ENCODE measurements at regions not wholly inside any gene's neighbourhood (a gene's known extent, or its start where the extent isn't known, plus 50 kb on each side); places are given as distances from the start of the nearest gene placed in this dataset.
A peak's percentile ranks its signal among the peaks of the same experiment; 100 is the strongest.

DNA sequence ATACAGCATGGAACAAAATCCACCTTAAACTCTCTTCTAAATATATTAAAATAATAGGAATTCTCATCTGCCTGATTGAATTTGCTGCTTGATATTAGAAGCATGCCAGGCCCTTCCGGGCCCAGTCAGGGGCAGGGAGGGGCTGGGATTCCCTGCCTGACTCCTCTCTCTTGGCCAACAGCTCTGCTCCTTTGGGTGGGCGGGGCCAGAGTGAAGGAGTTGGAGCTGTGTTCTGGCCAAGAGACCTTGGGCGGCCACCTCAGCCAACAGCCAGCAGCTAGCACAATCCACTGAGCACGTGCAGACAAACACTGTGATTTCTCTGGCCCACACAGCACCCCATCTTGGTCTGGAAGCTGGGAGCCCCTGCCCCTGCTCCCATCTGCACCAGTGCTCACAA, 140.3 kb downstream of the PJA1 start:
- no peak for DNase-seq

DNA sequence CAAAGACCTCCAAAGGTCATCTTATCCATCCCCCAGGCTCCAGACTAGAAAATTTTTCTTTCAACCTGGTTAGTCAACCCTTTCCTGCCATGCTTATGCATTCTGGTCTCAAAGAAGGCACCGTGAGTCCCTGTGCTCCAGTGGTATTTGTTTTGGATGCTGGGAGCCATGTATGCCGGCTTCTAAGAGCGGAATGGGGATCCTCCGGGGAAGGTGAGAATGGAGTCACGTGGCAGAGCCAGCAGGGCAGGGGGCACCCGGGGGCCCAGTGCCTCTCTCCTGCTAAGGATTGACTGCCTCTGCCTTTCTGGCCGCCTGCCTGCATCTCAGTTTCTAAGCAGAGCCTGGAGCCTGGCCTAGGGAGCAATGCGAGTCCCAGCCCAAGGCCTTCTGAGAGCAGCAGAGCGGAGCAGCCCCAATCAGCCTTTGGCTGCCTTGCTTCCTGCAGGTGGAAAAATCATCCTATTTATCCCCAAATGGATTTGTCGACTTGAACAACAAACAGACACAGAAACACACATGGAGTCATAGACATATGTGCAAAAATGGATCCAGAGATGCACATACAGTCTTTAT, 141.0 kb downstream of the PJA1 start:
- DNase-seq, result no peak

DNA sequence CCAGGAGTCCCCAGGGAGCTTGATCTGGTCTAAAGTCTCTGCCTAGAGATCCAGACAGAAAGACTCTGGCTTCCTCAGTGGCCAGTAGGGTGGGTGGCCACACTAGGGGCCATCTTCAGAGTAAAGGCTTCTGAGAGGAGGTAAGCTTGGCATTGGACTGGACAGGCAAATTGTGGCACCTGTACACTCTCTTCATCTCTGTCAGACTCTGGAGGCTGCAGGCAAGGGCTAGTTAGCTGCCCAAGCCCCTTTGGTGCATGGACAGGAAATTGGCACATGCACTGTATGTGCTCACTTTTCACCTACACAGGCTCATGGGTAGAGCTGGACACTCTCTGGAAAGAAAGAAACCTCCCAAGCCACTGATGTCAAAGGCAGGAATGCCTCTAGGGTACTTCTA, 142.8 kb downstream of the PJA1 start:
- DNase-seq, result no peak

DNA sequence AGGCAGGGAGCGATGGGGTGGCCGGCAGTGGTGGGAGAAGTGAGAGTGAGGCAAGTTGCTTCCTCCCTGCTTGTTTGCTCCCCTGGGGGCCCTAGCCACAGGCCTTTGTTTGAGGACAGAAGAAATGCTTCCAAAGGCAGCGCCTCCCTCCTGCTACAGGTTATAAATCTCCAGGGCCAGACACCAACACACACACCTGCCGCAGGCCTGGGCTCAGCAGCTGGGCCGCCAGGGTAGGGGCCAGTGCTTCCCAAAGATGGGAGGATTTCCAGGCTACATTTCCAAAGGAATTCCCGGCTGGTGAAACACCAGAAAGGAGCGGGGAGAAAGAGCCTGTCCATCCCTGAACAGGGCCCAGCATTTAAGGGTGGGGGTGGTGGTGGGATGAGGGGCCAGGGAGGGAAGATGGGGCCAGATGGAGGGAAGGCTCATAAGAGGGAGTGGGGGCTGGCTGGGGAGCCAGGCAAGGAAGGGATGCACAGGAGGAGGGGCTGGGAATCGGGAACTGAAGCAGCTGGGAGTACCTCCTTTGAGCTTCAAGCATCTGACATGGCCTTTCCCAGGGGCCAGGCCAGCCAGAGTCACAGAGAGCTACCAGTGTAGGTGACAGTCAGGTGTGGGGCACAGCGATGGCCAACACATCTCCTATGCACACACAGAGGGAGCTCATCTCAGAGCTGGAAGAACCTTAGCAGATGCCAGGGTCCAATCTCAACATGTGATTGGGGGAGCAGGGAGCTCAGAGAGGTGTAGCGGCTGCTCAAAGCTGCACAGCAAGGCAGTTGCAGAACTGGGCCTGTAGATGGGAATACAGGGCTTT, 143.9 kb downstream of the PJA1 start:
- DNase-seq, result no peak

DNA sequence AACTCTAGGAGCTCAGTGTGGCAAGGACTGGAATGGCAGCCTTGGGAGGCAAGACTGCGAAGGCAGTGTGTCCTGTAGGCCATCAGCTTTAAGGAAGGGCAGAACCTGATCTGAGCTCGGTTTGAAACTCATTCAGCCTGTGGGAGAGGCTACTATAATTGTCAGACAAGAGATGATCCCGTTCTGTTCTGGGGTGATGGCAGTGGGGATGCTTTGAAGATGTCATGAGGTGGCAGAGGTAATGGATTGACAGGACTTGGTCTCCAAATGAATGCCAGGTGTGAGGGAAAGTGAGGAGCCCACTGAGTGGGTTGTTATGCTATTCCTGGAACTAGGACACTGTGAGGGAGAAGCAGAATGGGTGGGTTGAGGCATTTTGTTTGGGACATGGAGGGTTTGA, 144.9 kb downstream of the PJA1 start:
- no peak for DNase-seq

DNA sequence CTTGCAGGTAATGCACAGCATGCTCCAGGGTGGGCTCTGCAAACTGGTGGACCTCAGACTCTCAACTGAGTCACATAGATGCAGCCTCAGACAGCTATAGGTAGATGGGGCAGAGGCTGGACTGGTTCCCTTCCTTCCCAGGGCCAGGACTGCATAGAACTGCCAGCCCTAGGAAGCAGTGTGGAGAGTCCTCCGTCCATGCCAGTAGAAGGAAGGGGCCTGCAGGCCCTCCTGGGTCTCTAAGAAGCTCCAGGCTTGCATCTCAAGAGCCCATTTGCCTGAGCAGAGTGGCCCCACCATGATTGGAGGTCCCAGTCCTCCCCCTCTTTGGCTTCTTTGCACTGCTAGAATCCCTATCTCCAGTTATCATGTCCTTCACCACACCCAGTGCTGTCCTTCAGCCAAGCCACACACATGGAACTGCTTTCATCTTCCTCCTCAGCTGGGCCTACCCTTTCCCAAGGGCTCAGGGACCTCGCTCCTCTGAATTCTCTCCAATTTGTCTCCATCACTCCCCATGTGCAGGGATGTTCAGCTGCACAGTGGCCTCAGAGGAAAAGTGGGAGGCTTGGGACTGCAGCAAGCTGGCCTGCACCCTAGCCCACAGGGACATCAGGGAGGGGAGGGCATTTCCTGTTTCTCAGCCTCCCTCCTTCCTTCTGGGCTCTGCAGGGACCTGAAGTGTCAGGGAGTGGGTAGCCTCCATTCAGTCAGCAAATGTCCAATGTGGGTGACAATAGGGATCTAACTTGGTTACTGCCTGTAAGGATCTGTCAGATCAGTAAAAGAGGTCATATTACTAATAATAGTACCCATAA, 146.0 kb downstream of the PJA1 start:
- no peak for DNase-seq

DNA sequence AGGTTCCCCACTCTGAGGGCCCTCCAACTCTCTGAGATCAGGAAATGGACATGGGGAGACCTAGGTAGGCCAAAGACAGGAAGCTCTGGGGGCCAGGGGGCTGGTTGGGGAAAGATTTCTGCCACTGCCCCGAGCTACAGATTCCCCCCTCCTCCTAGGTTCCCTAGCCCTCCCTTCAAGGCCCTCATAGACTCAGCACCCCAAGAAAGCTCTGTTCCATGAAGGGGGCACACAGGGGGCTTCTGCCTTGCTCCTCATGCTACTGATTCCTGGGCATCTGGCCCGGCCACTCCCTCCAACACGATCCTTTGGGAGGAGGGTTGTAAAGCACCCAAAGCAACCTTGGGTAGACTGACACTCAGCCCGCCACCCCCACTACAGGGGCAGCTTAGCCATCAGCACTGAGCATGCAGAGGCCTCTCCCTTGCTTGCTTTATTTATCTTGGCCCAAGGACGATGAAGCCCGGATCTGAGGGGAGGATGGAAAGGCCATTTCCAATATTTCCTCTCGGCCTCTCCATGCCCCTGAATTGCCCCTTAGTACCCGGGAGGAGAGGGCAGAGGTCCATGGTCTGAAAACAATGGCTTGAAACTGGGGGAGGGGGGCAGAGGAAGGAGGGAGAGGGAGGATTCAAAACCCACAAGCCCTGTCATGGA, 146.7 kb downstream of the PJA1 start:
- no peak for DNase-seq

DNA sequence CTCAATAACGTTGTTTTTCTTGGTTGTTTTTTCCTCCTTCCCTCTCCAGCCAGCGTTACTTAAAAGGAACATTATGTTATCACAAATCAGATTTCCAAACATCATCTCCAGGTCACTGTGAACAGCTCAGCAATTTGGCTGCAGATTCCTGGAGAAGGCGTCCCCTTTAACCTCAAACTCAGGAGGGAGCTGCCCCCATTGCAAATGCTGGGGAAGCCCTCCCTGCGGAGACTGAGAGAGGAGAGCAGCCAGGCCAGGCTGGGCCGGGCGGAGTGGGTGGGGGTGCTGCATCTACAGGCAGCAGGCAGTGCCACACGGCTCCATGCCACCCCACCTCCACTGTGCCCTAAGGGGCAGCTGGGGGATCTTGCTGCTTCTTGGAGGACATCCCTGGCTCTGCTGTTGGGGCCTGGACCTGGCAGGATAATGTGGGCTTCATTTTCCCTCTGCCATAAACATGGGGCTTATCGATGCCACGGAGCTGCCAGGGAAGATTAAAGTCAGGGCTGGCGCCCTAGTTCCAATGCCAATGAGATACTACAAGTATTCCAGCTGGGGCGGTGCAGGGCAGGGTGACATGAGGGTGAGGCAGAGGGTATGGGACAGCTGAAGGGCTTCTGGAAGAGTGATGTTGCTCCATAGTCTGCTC, 148.8 kb downstream of the PJA1 start:
- no peak for DNase-seq

DNA sequence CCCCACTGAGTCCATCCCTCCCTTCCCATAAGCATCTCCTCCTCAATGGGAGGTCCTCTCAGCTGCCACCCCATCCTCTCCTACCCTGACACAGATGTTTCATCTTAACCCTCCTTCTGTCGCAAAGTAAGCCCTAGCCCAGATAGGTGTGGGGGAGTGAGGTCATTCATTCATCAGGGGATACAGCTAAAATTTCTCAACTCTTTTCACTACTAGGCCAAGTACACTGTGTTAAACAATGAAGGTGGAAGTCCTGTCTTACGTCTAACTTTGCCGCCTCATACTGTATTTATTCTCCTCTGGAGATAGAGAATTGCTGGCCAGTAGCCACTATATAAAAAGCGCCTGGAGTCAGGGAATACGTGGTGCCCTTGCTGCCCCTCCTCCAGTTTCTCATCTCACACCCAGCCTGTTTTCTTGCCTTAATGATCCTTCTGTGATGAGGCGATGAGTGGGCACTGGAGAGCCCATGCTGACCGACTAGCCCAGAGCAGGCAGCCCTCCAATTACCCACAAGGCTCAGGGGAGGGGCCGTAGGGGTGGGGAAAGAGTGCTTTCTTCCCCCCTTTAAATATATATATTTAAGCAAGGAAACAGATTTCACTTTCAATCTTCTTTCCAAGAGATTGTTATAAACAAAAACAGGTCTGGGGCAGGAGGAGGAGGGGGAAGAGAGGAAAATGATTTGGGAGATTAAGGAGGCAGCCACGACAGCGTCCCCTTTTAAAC, 149.5 kb downstream of the PJA1 start:
- no peak for DNase-seq

DNA sequence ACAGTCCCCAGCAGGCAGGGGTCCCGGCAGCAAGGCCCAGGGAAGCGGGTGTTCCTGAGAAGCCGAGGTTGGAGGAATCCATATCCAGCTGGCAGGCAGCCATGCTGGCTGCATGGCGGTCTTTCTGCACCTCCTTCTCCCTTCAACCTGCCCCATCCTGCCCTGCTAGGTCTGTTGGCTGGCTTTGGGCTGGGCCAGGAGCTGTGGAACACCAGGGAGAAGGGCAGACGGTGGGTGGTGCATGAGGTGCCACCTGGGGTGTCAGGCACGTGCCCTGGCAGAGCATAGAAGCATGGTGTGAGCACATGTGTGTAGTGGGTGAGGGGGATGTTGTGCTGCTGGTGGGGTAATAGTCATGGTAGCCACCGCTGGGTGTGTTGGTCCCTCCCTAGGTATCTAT, 150.1 kb downstream of the PJA1 start:
- no peak for DNase-seq

DNA sequence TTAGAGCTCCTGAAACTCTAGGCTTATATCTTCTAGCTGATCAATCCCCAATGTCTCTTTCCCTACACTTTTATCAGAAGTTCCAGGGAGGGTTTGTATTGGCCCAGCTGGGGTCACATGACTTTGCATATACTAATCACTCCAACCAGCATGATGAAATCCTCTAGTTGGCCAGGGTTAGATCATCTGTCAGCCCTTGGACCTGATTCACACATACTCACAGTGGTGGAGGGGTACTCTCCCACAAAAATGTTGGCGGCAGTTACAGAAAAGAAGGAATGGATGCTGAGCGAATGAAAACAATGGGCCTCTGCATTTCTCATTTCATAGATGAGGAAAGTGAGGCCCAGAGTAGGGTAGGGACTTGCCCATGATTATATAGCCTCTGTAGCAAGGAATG, 151.1 kb downstream of the PJA1 start:
- DNase-seq, result peak in 1 of 3 donors; percentile 22

DNA sequence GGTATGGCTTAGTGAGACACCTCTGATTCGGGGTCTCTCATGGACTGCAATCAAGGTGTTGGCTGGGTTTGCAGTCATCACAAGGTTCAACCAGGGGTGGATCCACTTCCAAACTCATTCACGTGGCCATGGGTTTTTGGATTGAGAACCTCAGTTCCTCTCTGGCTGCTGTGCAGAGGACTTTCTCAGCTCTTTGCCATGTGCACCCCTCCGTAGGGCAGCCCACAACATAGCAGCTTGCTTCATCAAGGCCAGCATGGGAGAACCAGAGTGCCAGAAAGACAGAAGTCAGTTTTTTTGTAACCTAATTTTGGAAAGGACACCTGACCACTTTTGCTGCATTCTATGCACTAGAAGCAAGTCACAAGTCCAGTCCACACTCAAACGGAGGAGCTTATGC, 154.9 kb downstream of the PJA1 start:
- no peak for DNase-seq

DNA sequence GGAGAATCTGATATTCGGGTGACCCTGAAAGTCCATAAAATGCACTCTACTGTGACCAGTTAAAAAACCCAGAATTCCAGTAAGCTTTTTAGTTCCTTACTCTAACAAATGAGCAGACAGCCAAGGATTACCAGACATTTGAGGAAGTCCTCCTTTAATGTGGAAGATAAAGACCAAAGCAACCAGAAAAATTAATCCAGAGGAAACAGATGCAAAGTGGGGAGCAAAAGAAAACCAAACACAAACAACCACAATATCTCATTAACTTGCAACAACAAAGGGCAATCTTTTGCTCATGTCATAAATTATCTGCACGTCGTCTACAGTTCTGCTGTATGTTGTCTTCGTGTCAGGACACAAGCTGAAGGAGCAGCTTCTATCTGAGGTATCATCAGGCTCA, 164.4 kb downstream of the PJA1 start:
- no peak for DNase-seq

DNA sequence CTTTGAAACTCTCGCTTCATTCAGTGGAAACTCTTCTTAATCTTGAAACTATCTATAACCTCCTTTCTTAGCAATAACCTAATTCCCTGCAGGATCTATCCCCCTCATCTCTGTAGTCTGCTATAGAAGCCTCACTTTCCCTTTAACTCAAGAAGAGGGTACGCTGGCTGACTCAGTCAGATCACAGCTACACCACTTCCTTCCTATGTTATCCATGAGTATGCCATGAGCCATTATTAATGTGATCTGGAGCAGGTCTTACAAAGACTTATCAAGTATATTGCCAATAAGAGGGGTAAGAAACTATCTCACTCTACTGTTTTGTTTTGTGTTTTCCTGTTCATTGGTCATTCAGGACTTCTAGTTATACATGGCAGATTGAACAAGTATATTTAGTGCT, 165.3 kb downstream of the PJA1 start:
- DNase-seq, result peak in 1 of 3 donors; percentile 21

DNA sequence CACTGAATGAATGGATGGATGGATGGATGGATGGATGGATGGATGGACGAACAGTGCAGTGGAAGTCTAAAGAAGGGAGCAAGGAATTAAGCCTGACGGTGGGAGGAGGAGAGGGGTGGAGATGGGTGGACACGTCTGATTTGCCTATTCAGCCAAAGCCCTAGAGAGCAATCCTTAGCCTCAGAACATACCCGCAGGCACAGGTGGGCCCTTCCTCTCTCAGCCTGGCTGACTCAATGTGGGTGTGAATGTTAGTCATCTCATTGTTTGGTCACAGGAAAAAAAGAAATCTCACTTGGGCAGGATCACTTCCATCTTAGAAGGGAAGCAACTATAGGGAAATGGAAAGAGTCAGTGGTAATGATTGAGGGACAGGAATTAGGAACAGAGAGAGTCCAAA, 165.9 kb downstream of the PJA1 start:
- peak; percentile 21 to 35 (median 27) for DNase-seq

DNA sequence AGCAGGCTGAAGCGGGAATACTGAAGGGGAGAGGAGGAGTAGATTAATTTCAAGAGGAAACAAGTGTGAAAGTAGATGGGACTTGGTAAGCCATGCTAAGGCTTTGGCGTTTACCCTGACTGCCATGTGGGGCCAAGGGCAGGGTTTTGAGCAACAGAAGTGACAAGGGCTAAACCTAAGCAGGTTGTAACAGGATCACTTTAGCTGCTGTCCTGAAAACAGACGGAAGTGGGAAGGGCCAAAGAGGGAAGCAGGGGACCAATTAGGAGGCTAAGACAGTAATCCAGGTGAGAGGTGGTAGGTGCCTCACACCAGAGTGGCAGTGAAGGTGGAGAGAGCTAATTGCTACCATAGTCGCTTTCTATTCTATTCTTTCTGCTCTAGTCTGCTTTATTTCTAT, 166.5 kb downstream of the PJA1 start:
- DNase-seq, result no peak

DNA sequence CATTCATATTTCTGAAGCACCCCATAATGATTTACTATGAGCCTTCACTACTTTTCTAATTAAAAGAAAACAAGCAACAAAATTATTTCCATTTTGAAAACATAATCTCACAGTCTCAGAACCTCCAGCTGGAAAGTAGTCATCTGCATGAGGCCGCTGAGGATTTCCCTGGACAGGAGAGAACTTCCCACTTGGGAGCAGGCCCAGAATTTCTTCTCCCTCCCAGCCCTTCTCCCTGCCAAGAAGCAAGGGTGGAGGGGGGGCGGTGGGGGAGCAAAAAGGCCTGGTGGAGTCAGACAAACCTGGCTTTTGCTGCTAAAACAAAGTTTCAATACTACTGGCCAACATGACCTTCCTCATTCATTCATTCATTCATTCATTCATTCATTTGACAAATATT, 167.3 kb downstream of the PJA1 start:
- no peak for DNase-seq

DNA sequence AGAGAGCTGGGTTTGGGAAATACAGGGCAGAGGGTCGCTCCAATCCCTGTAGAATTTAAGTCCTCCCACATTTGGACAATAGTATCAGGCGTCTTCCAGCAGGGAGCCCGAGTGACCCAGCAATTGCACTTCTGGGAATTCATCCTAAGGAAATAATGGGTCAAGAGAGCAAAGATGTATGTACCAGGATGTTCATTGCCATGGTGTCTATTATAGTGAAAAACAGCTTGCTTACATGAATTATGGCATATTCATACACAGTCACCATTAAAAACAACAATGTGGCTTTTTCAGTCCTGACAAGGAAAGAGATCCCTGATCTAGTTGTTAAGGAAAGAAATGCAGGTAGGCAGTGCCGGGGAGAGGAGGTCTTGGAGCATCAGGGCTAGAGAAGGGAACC, 167.7 kb downstream of the PJA1 start:
- no peak for DNase-seq

DNA sequence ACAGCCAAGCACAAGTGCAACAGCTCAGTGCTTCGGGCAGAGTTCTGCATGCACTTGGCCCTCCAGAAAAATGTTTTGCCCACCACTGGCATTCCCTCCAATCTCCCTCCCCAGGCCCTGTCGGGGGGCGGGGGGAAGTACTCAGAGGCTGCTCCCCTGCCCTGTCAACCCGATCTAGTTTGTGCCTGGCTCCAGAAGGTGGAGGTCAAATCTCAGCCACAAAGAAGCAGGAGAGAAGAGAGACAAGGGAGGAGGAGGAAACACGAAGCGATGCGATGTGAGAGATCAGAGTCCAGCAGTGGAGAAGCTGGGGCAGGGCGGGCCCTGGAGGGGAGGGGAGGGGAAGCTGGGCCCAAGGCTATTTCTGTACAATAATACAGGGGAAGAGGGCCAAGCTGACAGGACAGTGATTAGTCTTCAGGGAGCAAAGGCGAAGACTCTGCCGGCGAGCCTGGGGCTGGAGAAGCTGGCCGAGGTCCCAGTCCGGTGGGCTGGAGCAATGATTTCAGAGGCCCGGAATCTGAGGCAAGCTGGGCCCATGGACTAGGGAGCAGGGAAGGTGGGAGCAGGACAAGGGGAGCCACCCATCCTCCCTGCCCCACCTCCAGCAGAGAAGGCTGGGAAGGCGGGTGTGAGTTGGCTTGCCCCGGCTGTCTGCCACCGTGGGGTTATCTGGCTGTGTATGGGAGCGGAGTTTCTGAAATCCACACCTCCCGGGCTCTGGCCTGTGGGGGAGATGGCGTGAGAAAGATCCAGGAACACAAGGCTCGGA, 167.1 kb downstream of the EFNB1 start:
- no peak for DNase-seq

DNA sequence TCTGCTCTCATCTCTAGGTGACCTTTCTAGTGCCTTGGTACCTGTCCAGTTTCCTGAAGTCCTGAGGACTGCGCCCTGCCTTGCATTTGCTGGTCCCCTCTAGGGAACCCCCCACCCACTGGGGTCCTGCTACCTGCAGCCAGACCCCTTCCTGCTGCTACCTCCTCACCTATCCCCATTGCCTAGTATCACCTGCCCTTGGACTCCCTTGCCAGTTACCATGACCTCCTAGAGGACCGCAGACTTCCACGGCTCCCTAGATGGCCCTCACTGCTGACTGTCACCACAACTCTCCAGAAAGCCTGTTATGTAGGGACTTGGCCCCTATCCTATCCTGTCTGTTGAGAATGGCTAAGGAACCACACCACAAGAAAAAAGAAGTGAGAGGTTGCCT, 166.6 kb downstream of the EFNB1 start:
- no peak for DNase-seq

DNA sequence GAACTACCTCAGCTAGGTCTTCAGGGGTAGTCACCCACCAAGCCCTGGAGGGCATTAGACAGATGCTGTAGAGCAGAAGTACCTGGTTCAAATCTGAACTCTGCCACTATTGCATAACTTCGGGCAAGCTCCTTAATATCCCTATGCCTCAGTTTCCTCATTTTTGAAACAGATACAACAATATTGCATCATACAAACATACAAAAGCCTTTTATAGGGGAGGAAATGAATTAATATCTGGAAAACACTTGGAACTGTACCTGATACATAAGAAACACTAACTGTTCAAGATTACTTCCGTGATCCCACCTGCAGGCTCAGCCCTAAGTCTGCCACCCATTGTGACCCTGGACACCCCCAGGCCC, 166.1 kb downstream of the EFNB1 start:
- no peak for DNase-seq

Measured in suppressor macrophage treated with lipopolysaccharide for 1 hour (primary cell).